K562 (cell line): ENCODE measurements at regions not wholly inside any gene's neighbourhood (a gene's known extent, or its start where the extent isn't known, plus 50 kb on each side); places are given as distances from the start of the nearest gene placed in this dataset.

Experiments
- ATF6 ChIP-seq: sonication (generic); formaldehyde crosslinking; IDR thresholded peaks from 2 replicates; pipeline ENCODE4 v1.4.0; 2020; ENCODE audit warnings: mild to moderate bottlenecking, missing genetic modification reagents
- CHD4 ChIP-seq: fragments of 200-600 bp; sonication (generic); IDR thresholded peaks from 3 replicates; pipeline ENCODE4 v1.6.1; 2012; ENCODE audit warnings: low read depth, mild to moderate bottlenecking, mixed read lengths, low read length, inconsistent platforms; ENCODE audit not compliant: insufficient read depth, insufficient replicate concordance, poor library complexity, severe bottlenecking
- MLLT1 ChIP-seq, 2 experiments: fragments of 450-650 bp; IDR thresholded peaks; 2 replicates each; pipeline ENCODE4 v1.6.1; 2016
- ZNF277 ChIP-seq: fragments of 250-450 bp; sonication (Bioruptor Pico); IDR thresholded peaks from 2 replicates; pipeline ENCODE4 v1.8.0; 2022; ENCODE audit warnings: inconsistent platforms, mild to moderate bottlenecking, moderate library complexity, borderline replicate concordance
- TF ChIP-seq, protein P1 (sequence below), 3 experiments: fragments of 200-800 bp in 1 of 3; sonication (Bioruptor generic) in 1 of 3; sonication (generic) in 1 of 3; formaldehyde crosslinking in 1 of 3; IDR thresholded peaks; 2 replicates each; pipeline versions ENCODE4 v1.6.1 to v1.8.0; 2016 to 2022; ENCODE audit warnings: mild to moderate bottlenecking in 2 of 3, missing compliant biosample characterization in 2 of 3, missing genetic modification characterization in 2 of 3, missing genetic modification reagents in 1 of 3

GRCh38 chr17:83187782-83188311, 108.4 kb downstream of the METRNL start (continued):
- TF ChIP-seq, protein P1, sequence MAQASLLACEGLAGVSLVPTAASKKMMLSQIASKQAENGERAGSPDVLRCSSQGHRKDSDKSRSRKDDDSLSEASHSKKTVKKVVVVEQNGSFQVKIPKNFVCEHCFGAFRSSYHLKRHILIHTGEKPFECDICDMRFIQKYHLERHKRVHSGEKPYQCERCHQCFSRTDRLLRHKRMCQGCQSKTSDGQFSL (CRISPR knock-in tag; IDR thresholded peaks at IDR 0.05), result no peak
- TF ChIP-seq, protein P1 (tag; IDR thresholded peaks at IDR 0.05), result no peak
- TF ChIP-seq MLLT1 (IDR thresholded peaks at IDR 0.05), result no peak
- no peak for TF ChIP-seq CHD4
- TF ChIP-seq ZNF277, result no peak
- no peak for TF ChIP-seq ATF6
